ENCODE measurements at regions not wholly inside any gene's neighbourhood (a gene's known extent, or its start where the extent isn't known, plus 50 kb on each side); places are given as distances from the start of the nearest gene placed in this dataset.

- Histone ChIP-seq H3K4me3 (no peak overlapping the region), H3K27ac (no peak overlapping the region), H3K4me1 (replicated peaks) (no peaks in the 10 kb centered on the region), H3K27me3 (replicated peaks; ENCODE audit: insufficient read depth) (no peaks in the 10 kb centered on the region), H3K9me3 (no peaks in the 10 kb centered on the region), H3K36me3 (no peaks in the 10 kb centered on the region)
- WGBS: 32% methylated on average over 3 of the region's 3 CpGs
- no peak for DNase-seq (ENCODE audit: low spot score)
- intact Hi-C loops (cut with DNase I): no loop called here
- TF ChIP-seq POLR2AphosphoS5 (IDR thresholded peaks at IDR 0.05) (no peak), POLR2A (IDR thresholded peaks at IDR 0.05) (no peak), CTCF (IDR thresholded peaks at IDR 0.05) (no peak)
Observed at GRCh38 chr6:130713144-130713543, 114.1 kb upstream of the SMLR1 start.

- H3K4me3 ChIP-seq: no peak overlapping the region
- H3K27me3 ChIP-seq (replicated peaks; ENCODE audit: insufficient read depth): no peaks in the 10 kb centered on the region
- H3K27ac ChIP-seq: no peak overlapping the region
- no peaks in the 10 kb centered on the region for H3K4me1 ChIP-seq (replicated peaks)
- no peaks in the 10 kb centered on the region for H3K9me3 ChIP-seq
- DNase-seq (ENCODE audit: low spot score): no peak
- H3K36me3 ChIP-seq: no peaks in the 10 kb centered on the region
- TF ChIP-seq POLR2A (IDR thresholded peaks at IDR 0.05) (no peak), CTCF (IDR thresholded peaks at IDR 0.05) (no peak), POLR2AphosphoS5 (IDR thresholded peaks at IDR 0.05) (no peak)
- 79% methylated on average over 5 of the region's 5 CpGs for WGBS
- intact Hi-C loops (cut with DNase I): no loop called here
Observed at GRCh38 chr6:130715058-130715457, 112.1 kb upstream of the SMLR1 start.

GRCh38 chr6:130716466-130716865 lies 110.7 kb upstream of the SMLR1 start:
- H3K27ac ChIP-seq: no peak overlapping the region
- no peak overlapping the region for H3K4me3 ChIP-seq
- H3K9me3 ChIP-seq: no peaks in the 10 kb centered on the region
- no peak for DNase-seq (ENCODE audit: low spot score)
- 79% methylated on average over 3 of the region's 3 CpGs for WGBS
- H3K4me1 ChIP-seq (replicated peaks): no peaks in the 10 kb centered on the region
- intact Hi-C loops (cut with DNase I): no loop called here
- no peaks in the 10 kb centered on the region for H3K27me3 ChIP-seq (replicated peaks; ENCODE audit: insufficient read depth)
- TF ChIP-seq CTCF (IDR thresholded peaks at IDR 0.05) (no peak), POLR2A (IDR thresholded peaks at IDR 0.05) (no peak), POLR2AphosphoS5 (IDR thresholded peaks at IDR 0.05) (no peak)
- no peaks in the 10 kb centered on the region for H3K36me3 ChIP-seq

- no peaks in the 10 kb centered on the region for H3K4me1 ChIP-seq (replicated peaks)
- TF ChIP-seq CTCF (IDR thresholded peaks at IDR 0.05): no peak
- no peak for TF ChIP-seq POLR2A (IDR thresholded peaks at IDR 0.05)
- TF ChIP-seq POLR2AphosphoS5 (IDR thresholded peaks at IDR 0.05): no peak
- H3K27me3 ChIP-seq (replicated peaks; ENCODE audit: insufficient read depth): no peaks in the 10 kb centered on the region
Observed at GRCh38 chr6:130717657-130718056, 109.5 kb upstream of the SMLR1 start.

GRCh38 chr6:130720076-130720715 lies 107.0 kb upstream of the SMLR1 start:
- Histone ChIP-seq H3K36me3 (no peaks in the 10 kb centered on the region), H3K27ac (no peak overlapping the region), H3K9me3 (no peaks in the 10 kb centered on the region), H3K4me3 (no peak overlapping the region), H3K4me1 (replicated peaks) (no peaks in the 10 kb centered on the region), H3K27me3 (replicated peaks; ENCODE audit: insufficient read depth) (no peaks in the 10 kb centered on the region)
- no peak for TF ChIP-seq POLR2A (IDR thresholded peaks at IDR 0.05)
- TF ChIP-seq CTCF (IDR thresholded peaks at IDR 0.05): no peak
- TF ChIP-seq POLR2AphosphoS5 (IDR thresholded peaks at IDR 0.05): no peak
- intact Hi-C loops (cut with DNase I): no loop called here
- DNase-seq (ENCODE audit: low spot score): no peak

More at GRCh38 chr6:130717657-130718056, 109.5 kb upstream of the SMLR1 start:
- H3K9me3 ChIP-seq: no peaks in the 10 kb centered on the region
- intact Hi-C loops (cut with DNase I): no loop called here
- no peak for DNase-seq (ENCODE audit: low spot score)
- 81% methylated on average over 1 of the region's 1 CpG for WGBS
- H3K36me3 ChIP-seq: no peaks in the 10 kb centered on the region
- H3K4me3 ChIP-seq: no peak overlapping the region
- no peak overlapping the region for H3K27ac ChIP-seq

Measured in prostate gland (tissue), 2 donors.